IMR-90 (cell line): ENCODE measurements at regions not wholly inside any gene's neighbourhood (a gene's known extent, or its start where the extent isn't known, plus 50 kb on each side); places are given as distances from the start of the nearest gene placed in this dataset.

Experiments used
- ATAC-seq: fragments of 200-7000 bp; cut with Tn5 transposase; 2 replicates; pipeline ENCODE4 v1.9.1; 2020; ENCODE audit warnings: low read depth, mild to moderate bottlenecking, moderate library complexity
- BruUV-seq: library from RNA; stranded (reverse); fragments of 400-500 nt; replicated peaks from 2 replicates; lab custom pipeline; 2021; lab: Mats Ljungman, UMichigan
- CTCF ChIA-PET: fragments of 300-600 bp; formaldehyde crosslinking; extraction: SDS; loops from one replicate; lab custom pipeline; 2021; ENCODE audit warnings: antibody characterized with exemption; lab: Yijun Ruan, JAX
- POLR2A ChIA-PET: fragments of 300-600 bp; sonication (Branson Sonifier 250); formaldehyde crosslinking; loops from one replicate; lab custom pipeline; 2022; ENCODE audit warnings: antibody characterized with exemption; ENCODE audit not compliant: unreplicated experiment; lab: Charles Lee
- DNase-seq: peaks from one replicate; pipeline ENCODE4 v3.0.0; 2013
- H2AFZ ChIP-seq: replicated peaks from 2 replicates; pipeline ENCODE3; 2013; ENCODE audit warnings: low read length, mild to moderate bottlenecking; ENCODE audit not compliant: poor library complexity
- H2AK5ac ChIP-seq: 2 replicates; pipeline ENCODE4 v1.6.1; 2013; ENCODE audit warnings: low read depth, low read length, inconsistent platforms
- H2AK9ac ChIP-seq: replicated peaks from 2 replicates; pipeline ENCODE3; 2013; ENCODE audit warnings: mild to moderate bottlenecking, low read depth, low read length, moderate library complexity; ENCODE audit not compliant: poor library complexity
- H2BK120ac ChIP-seq: 2 replicates; pipeline ENCODE4 v1.6.1; 2013; ENCODE audit warnings: low read depth, low read length, inconsistent platforms
- H2BK15ac ChIP-seq: 3 replicates; pipeline ENCODE4 v1.6.1; 2013; ENCODE audit warnings: low read depth, low read length, inconsistent platforms
- H2BK20ac ChIP-seq: 2 replicates; pipeline ENCODE4 v1.6.1; 2013; ENCODE audit warnings: low read depth, mild to moderate bottlenecking, inconsistent platforms, low read length, moderate library complexity
- H2BK5ac ChIP-seq: 2 replicates; pipeline ENCODE4 v1.6.1; 2013; ENCODE audit warnings: mild to moderate bottlenecking, low read depth, low read length, inconsistent platforms; ENCODE audit not compliant: poor library complexity, severe bottlenecking
- H3K14ac ChIP-seq: replicated peaks from 2 replicates; pipeline ENCODE4 v1.6.1; 2013; ENCODE audit warnings: low read depth, low read length, inconsistent platforms
- H3K18ac ChIP-seq: 2 replicates; pipeline ENCODE4 v1.6.1; 2013; ENCODE audit warnings: low read depth, low read length, control low read depth
- H3K23ac ChIP-seq: 2 replicates; pipeline ENCODE4 v1.6.1; 2013; ENCODE audit warnings: low read depth, low read length, inconsistent platforms
- H3K27ac ChIP-seq: 2 replicates; pipeline ENCODE4 v1.5.1; 2013; ENCODE audit warnings: mild to moderate bottlenecking, control low read depth, low read length; ENCODE audit not compliant: insufficient read depth
- H3K27me3 ChIP-seq: 2 replicates; pipeline ENCODE4 v1.6.1; 2013; ENCODE audit warnings: low read length; ENCODE audit not compliant: control insufficient read depth, insufficient read depth
- H3K36me3 ChIP-seq: 2 replicates; pipeline ENCODE4 v1.6.1; 2013; ENCODE audit warnings: low read length, mixed read lengths; ENCODE audit not compliant: control insufficient read depth, insufficient read depth
- H3K4ac ChIP-seq: 2 replicates; pipeline ENCODE4 v1.6.1; 2013; ENCODE audit warnings: low read depth, low read length, inconsistent platforms
- H3K4me1 ChIP-seq: 2 replicates; pipeline ENCODE4 v1.6.1; 2013; ENCODE audit warnings: low read length, mixed read lengths; ENCODE audit not compliant: control insufficient read depth, insufficient read depth
- H3K4me2 ChIP-seq: 2 replicates; pipeline ENCODE4 v1.6.1; 2013; ENCODE audit warnings: low read depth, mild to moderate bottlenecking, control low read depth, low read length, moderate library complexity
- H3K4me3 ChIP-seq: 2 replicates; pipeline ENCODE4 v1.5.1; 2013; ENCODE audit warnings: low read depth, mild to moderate bottlenecking, control low read depth, low read length, moderate library complexity; ENCODE audit not compliant: insufficient read depth
- H3K56ac ChIP-seq: 2 replicates; pipeline ENCODE4 v1.6.1; 2013; ENCODE audit warnings: low read length, inconsistent platforms; ENCODE audit not compliant: insufficient read depth; ENCODE audit errors: extremely low read depth
- H3K79me1 ChIP-seq, 2 experiments: 2 replicates each; pipeline ENCODE4 v1.6.1; 2013; ENCODE audit warnings: low read length in 2 of 2, inconsistent platforms in 1 of 2, low read depth in 1 of 2
- H3K9ac ChIP-seq: 2 replicates; pipeline ENCODE4 v1.6.1; 2013; ENCODE audit warnings: low read depth, low read length, control low read depth
- H3K9me1 ChIP-seq: 2 replicates; pipeline ENCODE4 v1.6.1; 2013; ENCODE audit warnings: low read length, inconsistent platforms; ENCODE audit not compliant: insufficient read depth
- H3K9me3 ChIP-seq: 2 replicates; pipeline ENCODE4 v1.6.1; 2013; ENCODE audit warnings: low read length; ENCODE audit not compliant: control insufficient read depth, insufficient read depth
- H4K20me1 ChIP-seq: 2 replicates; pipeline ENCODE4 v1.6.1; 2013; ENCODE audit warnings: low read length, inconsistent platforms; ENCODE audit not compliant: insufficient read depth
- H4K5ac ChIP-seq: 2 replicates; pipeline ENCODE4 v1.6.1; 2013; ENCODE audit warnings: mild to moderate bottlenecking, low read depth, low read length, control low read depth
- H4K8ac ChIP-seq, 2 experiments: 2 replicates each; pipeline ENCODE4 v1.6.1; 2013; ENCODE audit warnings: low read depth in 2 of 2, low read length in 2 of 2, control low read depth in 1 of 2, inconsistent platforms in 1 of 2
- H4K91ac ChIP-seq: 2 replicates; pipeline ENCODE4 v1.6.1; 2013; ENCODE audit warnings: low read depth, low read length, inconsistent platforms; ENCODE audit not compliant: insufficient read depth
- CEBPB ChIP-seq: IDR thresholded peaks from 2 replicates; pipeline ENCODE4 v1.6.1; 2012; ENCODE audit warnings: low read depth, low read length, improper control_type of control experiment
- POLR2A ChIP-seq: IDR thresholded peaks from 2 replicates; pipeline ENCODE4 v1.6.1; 2012; ENCODE audit warnings: mild to moderate bottlenecking, low read depth, low read length
- WGBS, 2 experiments: methylation state at CpG; one replicate each; pipeline versions ENCODE4 v1.1.5 to v1.1.7; 2013; ENCODE audit warnings: missing lambda C conversion rate in 2 of 2; ENCODE audit not compliant: insufficient read length in 1 of 2; ENCODE audit errors: extremely low coverage in 2 of 2; 5-methylcytosine and 5-hydroxymethylcytosine counted together
- dilution Hi-C: fragments of 300-500 bp; cut with HindIII; formaldehyde crosslinking; loops from one replicate; pipeline ENCODE4 v1.14.3; 2018; ENCODE audit warnings: low sequenced_read_pairs; ENCODE audit not compliant: unreplicated experiment
- in situ Hi-C: fragments of 300-500 bp; cut with MboI; formaldehyde crosslinking; loops from 3 replicates; pipeline ENCODE4 v1.14.3; 2019; ENCODE audit warnings: low sequenced_read_pairs, inconsistent platforms, mixed read lengths
- intact Hi-C: fragments of 100-400 bp; cut with micrococcal nuclease; formaldehyde crosslinking; loops from 2 replicates; pipeline ENCODE4 v1.10.0; 2022

DNA sequence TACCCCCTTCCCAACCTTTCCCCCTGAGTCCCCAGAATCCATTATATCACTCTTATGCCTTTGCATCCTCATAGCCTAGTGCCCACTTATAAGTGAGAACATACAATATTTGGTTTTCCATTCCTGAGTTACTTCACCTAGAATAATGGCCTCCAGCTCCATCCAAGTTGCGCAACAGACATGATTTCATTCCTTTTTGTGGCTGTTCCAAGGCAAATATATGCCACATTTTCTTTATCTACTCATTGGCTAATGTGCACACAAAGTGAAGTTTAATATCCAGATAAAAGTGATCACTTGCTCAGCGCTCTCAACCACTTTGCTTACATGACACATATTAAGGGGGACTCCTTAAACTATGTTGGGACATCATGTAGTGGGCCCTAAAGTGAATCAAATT is 72.4 kb upstream of the TIAM1 start:
- TF ChIP-seq POLR2A (no peak), CEBPB (peak; percentile 77)

More for the DNA sequence above, 72.4 kb upstream of the TIAM1 start:
- DNase-seq (no peak), ATAC-seq (no peak)
- ChIA-PET POLR2A (no interaction called here), CTCF (no interaction called here)
- no peak overlapping the region for H2BK20ac ChIP-seq
- H2AFZ ChIP-seq, result no peak overlapping the region
- H3K4me1 ChIP-seq, result no peaks in the 10 kb centered on the region
- H2AK5ac ChIP-seq, result no peak overlapping the region
- H3K36me3 ChIP-seq, result no peaks in the 10 kb centered on the region
- H4K91ac ChIP-seq, result no peak overlapping the region
- H4K8ac ChIP-seq, result no peak overlapping the region
- no peak overlapping the region for H2BK120ac ChIP-seq
- no peak overlapping the region for H3K18ac ChIP-seq
- in situ Hi-C loops, result no loop called here
- H3K14ac ChIP-seq, result no peak overlapping the region
- intact Hi-C loops, result no loop called here
- no peak overlapping the region for H2BK15ac ChIP-seq
- no peak overlapping the region for H2BK5ac ChIP-seq
- H3K4ac ChIP-seq, result no peak overlapping the region
- H3K27me3 ChIP-seq, result no peaks in the 10 kb centered on the region
- BruUV-seq, result no TSS peak
- dilution Hi-C loops, result no loop called here
- H3K9me3 ChIP-seq, result peaks cover 2% of the 10 kb centered on the region; the same call in 1 of the 2 replicates
- no peak overlapping the region for H3K9ac ChIP-seq
- H3K79me1 ChIP-seq, result no peaks in the 10 kb centered on the region
- H2AK9ac ChIP-seq, result no peak overlapping the region
- H3K23ac ChIP-seq, result no peak overlapping the region
- H3K4me3 ChIP-seq, result no peak overlapping the region
- 83% methylated on average over 1 of the region's 2 CpGs; no CpG with 5 or more reads in 1 of the 2 experiments for WGBS, 2 experiments
- no peak overlapping the region for H4K5ac ChIP-seq
- no peak overlapping the region for H3K56ac ChIP-seq
- H3K27ac ChIP-seq, result no peak overlapping the region
- no peak overlapping the region for H3K4me2 ChIP-seq
- no peaks in the 10 kb centered on the region for H4K20me1 ChIP-seq
- no peaks in the 10 kb centered on the region for H3K9me1 ChIP-seq
